Panc1 (cell line): ENCODE measurements at regions not wholly inside any gene's neighbourhood (a gene's known extent, or its start where the extent isn't known, plus 50 kb on each side); places are given as distances from the start of the nearest gene placed in this dataset.

Experiments used
- ATAC-seq: fragments of 200-7000 bp; cut with Tn5 transposase; 2 replicates; pipeline ENCODE4 v1.9.1; 2020; ENCODE audit warnings: mild to moderate bottlenecking, moderate library complexity
- BruUV-seq: library from RNA; stranded (reverse); fragments of 400-500 nt; replicated peaks from 2 replicates; lab custom pipeline; 2021; lab: Mats Ljungman, UMichigan
- CTCF ChIA-PET: fragments of 300-600 bp; sonication (Branson Sonifier 250); formaldehyde crosslinking; loops from one replicate; lab custom pipeline; 2022; ENCODE audit warnings: antibody characterized with exemption; lab: Charles Lee
- POLR2A ChIA-PET: fragments of 300-600 bp; sonication (Branson Sonifier 250); formaldehyde crosslinking; loops from one replicate; lab custom pipeline; 2022; ENCODE audit warnings: antibody characterized with exemption; lab: Charles Lee
- DNase-seq: peaks from one replicate; pipeline ENCODE4 v3.0.0-alpha.2; 2010; ENCODE audit warnings: low read depth, low spot score
- H3K27ac ChIP-seq: 2 replicates; pipeline ENCODE4 v1.5.1; 2011; ENCODE audit warnings: mild to moderate bottlenecking, low read length, inconsistent platforms
- H3K27me3 ChIP-seq: fragments of 200-500 bp; sonication (Bioruptor generic); 2 replicates; pipeline ENCODE4 v1.6.0; 2014; ENCODE audit warnings: low read length, inconsistent platforms; ENCODE audit not compliant: control insufficient read depth, insufficient read depth
- H3K36me3 ChIP-seq: fragments of 200-500 bp; sonication (Bioruptor generic); 2 replicates; pipeline ENCODE4 v1.5.1; 2014; ENCODE audit warnings: inconsistent platforms, mild to moderate bottlenecking, low read length, moderate library complexity; ENCODE audit not compliant: control insufficient read depth, insufficient read depth
- H3K4me1 ChIP-seq: 2 replicates; pipeline ENCODE4 v1.5.1; 2011; ENCODE audit warnings: inconsistent platforms, mild to moderate bottlenecking, low read length, moderate library complexity; ENCODE audit not compliant: control insufficient read depth, insufficient read depth
- H3K4me3 ChIP-seq, 2 experiments: 2 replicates each; pipeline ENCODE4 v1.5.1; 2011 to 2012; ENCODE audit warnings: low read depth in 2 of 2, low read length in 2 of 2, mild to moderate bottlenecking in 2 of 2, inconsistent platforms in 1 of 2, moderate library complexity in 1 of 2
- H3K9me3 ChIP-seq: fragments of 200-500 bp; sonication (Bioruptor generic); 2 replicates; pipeline ENCODE4 v1.5.1; 2014; ENCODE audit warnings: low read depth, mild to moderate bottlenecking, inconsistent platforms, low read length, moderate library complexity; ENCODE audit not compliant: control insufficient read depth, insufficient read depth
- CTCF ChIP-seq: fragments of 450-650 bp; IDR thresholded peaks from 2 replicates; pipeline ENCODE4 v1.5.1; 2017; ENCODE audit warnings: mild to moderate bottlenecking
- POLR2AphosphoS5 ChIP-seq: IDR thresholded peaks from 2 replicates; pipeline ENCODE4 v1.6.1; 2012; ENCODE audit warnings: mild to moderate bottlenecking, low read depth, low read length, moderate library complexity
- REST ChIP-seq, 2 experiments: IDR thresholded peaks; 2 replicates each; pipeline ENCODE4 v1.6.1; 2011 to 2012; ENCODE audit warnings: low read depth in 2 of 2, control low read depth in 1 of 2, low read length in 1 of 2, mild to moderate bottlenecking in 1 of 2, moderate library complexity in 1 of 2; ENCODE audit not compliant: insufficient read depth in 1 of 2
- SIN3A ChIP-seq: IDR thresholded peaks from 2 replicates; pipeline ENCODE4 v1.6.1; 2012; ENCODE audit warnings: low read depth, mild to moderate bottlenecking, low read length, moderate library complexity, borderline replicate concordance; ENCODE audit not compliant: insufficient read depth
- TCF7L2 ChIP-seq: IDR thresholded peaks from 2 replicates; pipeline ENCODE4 v1.6.1; 2011; ENCODE audit warnings: mild to moderate bottlenecking, low read depth, low read length, inconsistent platforms
- in situ Hi-C: cut with HindIII; loops from 2 replicates; pipeline ENCODE4 v1.10.0; 2016; ENCODE audit warnings: low sequenced_read_pairs, low pct_unique_long_range_greater_than_20kb
- intact Hi-C: fragments of 100-400 bp; cut with micrococcal nuclease; formaldehyde crosslinking; loops from one replicate; pipeline ENCODE4 v1.10.0; 2022; ENCODE audit not compliant: unreplicated experiment

GRCh38 chr13:23947893-23948292 is 50.6 kb upstream of the C1QTNF9B start:
- intact Hi-C loops = no loop called here
- in situ Hi-C loops = no loop called here
- Histone ChIP-seq H3K4me3 (no peak overlapping the region), H3K36me3 (no peaks in the 10 kb centered on the region), H3K9me3 (no peaks in the 10 kb centered on the region), H3K4me1 (no peaks in the 10 kb centered on the region), H3K27ac (no peak overlapping the region), H3K27me3 (peaks cover 2% of the 10 kb centered on the region; the same call in 1 of the 2 replicates)
- BruUV-seq = no TSS peak
- ChIA-PET CTCF (no interaction called here), POLR2A (no interaction called here)
- no peak for DNase-seq
- TF ChIP-seq TCF7L2 (no peak), SIN3A (no peak), POLR2AphosphoS5 (no peak), CTCF (no peak), REST (IDR thresholded peaks at IDR 0.05; ENCODE audit: insufficient read depth in 1 of 2, low read depth in 2 of 2, low read length in 1 of 2) (no peak)
- ATAC-seq = no peak

DNA sequence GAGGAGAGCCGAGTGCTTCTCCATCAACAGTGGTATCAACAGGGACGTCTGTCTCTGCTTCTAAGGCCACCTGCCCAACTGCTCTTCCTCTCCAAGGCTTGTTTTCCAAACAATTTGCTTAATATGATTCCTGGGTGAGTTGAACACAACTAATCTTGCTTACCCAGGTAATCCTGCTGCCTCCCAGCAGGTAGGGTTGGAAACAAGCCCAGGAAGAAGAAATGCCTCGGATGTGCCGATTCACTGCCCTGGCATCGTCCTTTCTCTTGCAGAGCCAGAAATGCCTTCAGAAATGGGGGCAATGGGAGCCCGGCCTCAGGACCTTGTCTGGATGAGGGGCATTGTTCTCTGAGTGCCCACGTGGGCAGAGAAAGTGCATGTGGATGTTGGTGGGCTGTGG is 51.9 kb upstream of the C1QTNF9B start:
- ChIA-PET CTCF (no interaction called here), POLR2A (no interaction called here)
- H3K27ac ChIP-seq = no peak overlapping the region
- H3K27me3 ChIP-seq = no peaks in the 10 kb centered on the region
- TF ChIP-seq CTCF = no peak
- TF ChIP-seq POLR2AphosphoS5 = no peak
- TF ChIP-seq TCF7L2 = no peak
- TF ChIP-seq REST (IDR thresholded peaks at IDR 0.05; ENCODE audit: insufficient read depth in 1 of 2, low read depth in 2 of 2, low read length in 1 of 2) = no peak
- no peak for TF ChIP-seq SIN3A
- no peak for ATAC-seq
- BruUV-seq = no TSS peak
- DNase-seq = no peak
- H3K4me1 ChIP-seq = no peaks in the 10 kb centered on the region
- H3K36me3 ChIP-seq = no peaks in the 10 kb centered on the region
- intact Hi-C loops = no loop called here
- no peak overlapping the region for H3K4me3 ChIP-seq
- no peaks in the 10 kb centered on the region for H3K9me3 ChIP-seq
- in situ Hi-C loops = no loop called here
